ENCODE measurements at regions not wholly inside any gene's neighbourhood (a gene's known extent, or its start where the extent isn't known, plus 50 kb on each side); places are given as distances from the start of the nearest gene placed in this dataset.
"Not testable (repeated sequence)": the region's sequence is repeated elsewhere in the genome, so short reads cannot be mapped to it uniquely, and the experiment has no call there.

GRCh38 chrX:63458981-63459380 lies 107.8 kb upstream of the SPIN4 start:
- DNase-seq: no peak

GRCh38 chrX:63453571-63453970 lies 102.4 kb upstream of the SPIN4 start:
- no peak for DNase-seq

GRCh38 chrX:63441717-63442116 lies 90.6 kb upstream of the SPIN4 start:
- DNase-seq: no peak

GRCh38 chrX:63439580-63439979 lies 88.4 kb upstream of the SPIN4 start:
- no peak for DNase-seq

- DNase-seq: no peak
Measured at GRCh38 chrX:63436865-63437264, 85.7 kb upstream of the SPIN4 start.

GRCh38 chrX:63434665-63435064 lies 83.5 kb upstream of the SPIN4 start:
- no peak for DNase-seq

- no peak for DNase-seq
Measured at GRCh38 chrX:63434206-63434605, 83.1 kb upstream of the SPIN4 start.

GRCh38 chrX:63430026-63430425 lies 78.9 kb upstream of the SPIN4 start:
- no peak for DNase-seq

GRCh38 chrX:63428348-63428747 lies 77.2 kb upstream of the SPIN4 start:
- DNase-seq: no peak

GRCh38 chrX:63426519-63426918 lies 75.4 kb upstream of the SPIN4 start:
- no peak for DNase-seq

- no peak for DNase-seq
Measured at GRCh38 chrX:63424063-63424462, 72.9 kb upstream of the SPIN4 start.

- no peak for DNase-seq
Measured at GRCh38 chrX:63421411-63421810, 70.3 kb upstream of the SPIN4 start.

GRCh38 chrX:63418211-63418610 lies 67.1 kb upstream of the SPIN4 start:
- no peak for DNase-seq

GRCh38 chrX:63417649-63418048 lies 66.5 kb upstream of the SPIN4 start:
- DNase-seq: no peak

GRCh38 chrX:63409934-63410333 lies 58.8 kb upstream of the SPIN4 start:
- not testable (repeated sequence) for DNase-seq

GRCh38 chrX:63408050-63408449 lies 56.9 kb upstream of the SPIN4 start:
- DNase-seq: no peak

- DNase-seq: no peak
Measured at GRCh38 chrX:63404332-63404731, 53.2 kb upstream of the SPIN4 start.

GRCh38 chrX:63402106-63402505 lies 51.0 kb upstream of the SPIN4 start:
- DNase-seq: no peak

Measured in activated effector memory CD4-positive, alpha-beta T cell treated with anti-CD3 and anti-CD28 coated beads, Interleukin-2, amount 50 U/mL, for 16 hours (primary cell).